GM18861 (cell line): ENCODE measurements at regions not wholly inside any gene's neighbourhood (a gene's known extent, or its start where the extent isn't known, plus 50 kb on each side); places are given as distances from the start of the nearest gene placed in this dataset.
"Not testable (repeated sequence)": the region's sequence is repeated elsewhere in the genome, so short reads cannot be mapped to it uniquely, and the experiment has no call there.

ENCODE experiments used
- ATAC-seq: cut with Tn5 transposase; IDR thresholded peaks from one replicate; pipeline ENCODE4 v1.9.1; 2021; ENCODE audit not compliant: unreplicated experiment

DNA sequence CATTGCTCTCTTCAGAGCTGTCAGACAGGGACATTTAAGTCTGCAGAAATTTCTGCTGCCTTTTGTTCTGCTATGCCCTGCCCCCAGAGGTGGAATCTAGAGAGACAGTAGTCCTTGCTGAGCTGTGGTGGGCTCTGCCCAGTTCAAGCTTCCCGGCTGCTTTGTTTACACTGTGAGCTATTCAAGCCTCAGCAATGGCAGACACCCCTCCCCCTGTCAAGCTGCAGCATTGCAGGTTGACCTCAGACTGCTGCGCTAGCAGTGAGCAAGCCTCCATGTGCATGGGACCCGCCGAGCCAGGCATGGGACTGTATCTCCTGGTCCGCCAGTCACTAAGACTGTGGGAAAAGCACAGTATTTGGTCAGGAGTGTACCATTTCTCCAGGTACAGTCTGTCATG, 53.6 kb upstream of the MAPK10 start:
- ATAC-seq, result not testable (repeated sequence)

DNA sequence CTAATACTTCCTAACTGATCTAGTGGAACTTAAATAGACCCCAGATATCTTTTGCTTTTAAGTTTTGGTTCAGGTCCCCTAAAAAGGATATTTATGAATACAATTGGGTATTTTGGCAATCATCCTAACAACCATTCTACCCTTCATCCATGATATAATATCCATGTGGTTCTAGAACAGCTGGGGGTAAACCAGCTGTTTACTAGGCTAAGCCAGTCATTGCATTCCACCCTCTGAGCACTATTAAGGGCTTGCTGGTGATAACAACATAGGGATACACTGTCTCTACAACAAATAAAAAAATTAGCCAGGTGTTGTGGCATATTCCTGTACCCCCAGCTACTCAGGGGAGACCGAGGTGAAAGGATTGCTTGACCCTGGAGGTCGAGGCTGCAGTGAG, 54.8 kb upstream of the MAPK10 start:
- ATAC-seq, result no peak

DNA sequence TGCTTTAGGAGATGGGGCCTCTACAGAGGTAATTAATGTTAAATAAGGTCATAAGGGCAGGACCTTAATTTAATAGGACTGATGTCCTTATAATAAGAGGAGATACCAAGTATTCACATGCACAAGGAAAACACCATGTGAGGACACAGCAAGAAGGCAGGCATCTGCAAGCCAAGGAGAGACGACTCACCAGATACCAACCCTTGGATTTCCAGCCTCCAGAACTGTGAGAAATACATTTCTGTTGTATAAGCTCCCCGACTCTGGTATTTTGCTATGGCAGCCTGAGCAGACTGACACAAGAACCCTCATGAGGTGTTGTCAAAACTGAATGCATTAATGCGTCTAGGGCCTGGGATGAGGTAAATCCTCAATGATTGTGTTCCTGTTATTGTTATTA, 56.2 kb upstream of the MAPK10 start:
- ATAC-seq, result no peak

DNA sequence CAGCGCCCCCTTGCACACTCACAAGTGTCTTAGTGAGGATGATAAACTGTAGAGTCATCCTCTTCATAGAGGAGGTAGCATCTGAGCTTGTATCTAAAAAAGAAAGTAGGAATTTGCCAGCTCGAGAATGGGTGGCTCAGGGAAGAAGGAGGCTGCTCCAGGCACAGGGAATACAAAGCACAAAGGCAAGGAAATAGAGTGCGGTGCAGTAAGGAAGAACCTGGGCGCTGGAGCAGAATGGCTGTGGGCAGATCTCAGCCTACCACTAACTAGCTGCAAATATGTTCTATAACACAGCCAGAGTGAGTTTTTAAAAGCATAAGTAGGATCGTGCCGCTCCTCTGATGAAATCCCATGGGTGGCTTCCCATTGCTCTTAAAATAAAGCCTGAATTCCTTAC, 61.6 kb upstream of the MAPK10 start:
- no peak for ATAC-seq

DNA sequence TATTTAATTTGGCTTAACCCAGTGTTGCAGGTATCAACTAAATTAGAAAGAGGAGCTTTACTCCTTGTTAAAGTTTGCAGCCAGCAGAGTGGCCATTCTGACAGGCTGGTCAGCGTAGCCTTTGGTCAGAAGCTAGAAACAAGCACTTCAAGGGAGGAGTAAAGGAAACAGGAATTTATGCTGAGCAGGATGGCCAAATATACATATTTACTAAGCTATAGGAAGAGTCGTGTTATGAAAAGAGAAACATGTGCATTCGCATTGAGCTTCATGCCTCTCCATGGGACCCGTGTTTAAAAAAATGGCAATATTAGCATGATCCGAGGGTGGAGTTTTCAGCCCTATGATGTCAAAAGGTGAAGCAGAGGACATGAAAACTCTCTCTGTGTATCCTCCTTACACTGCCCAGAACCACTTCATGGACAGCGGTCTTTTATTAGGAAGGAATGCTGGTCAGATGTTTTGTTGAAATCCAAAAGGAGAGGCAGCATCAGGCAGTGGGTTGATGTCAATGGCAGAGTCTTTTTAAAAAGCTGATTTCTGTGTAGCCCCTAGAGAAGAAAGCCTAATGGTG, 71.8 kb upstream of the MAPK10 start:
- ATAC-seq, result no peak

DNA sequence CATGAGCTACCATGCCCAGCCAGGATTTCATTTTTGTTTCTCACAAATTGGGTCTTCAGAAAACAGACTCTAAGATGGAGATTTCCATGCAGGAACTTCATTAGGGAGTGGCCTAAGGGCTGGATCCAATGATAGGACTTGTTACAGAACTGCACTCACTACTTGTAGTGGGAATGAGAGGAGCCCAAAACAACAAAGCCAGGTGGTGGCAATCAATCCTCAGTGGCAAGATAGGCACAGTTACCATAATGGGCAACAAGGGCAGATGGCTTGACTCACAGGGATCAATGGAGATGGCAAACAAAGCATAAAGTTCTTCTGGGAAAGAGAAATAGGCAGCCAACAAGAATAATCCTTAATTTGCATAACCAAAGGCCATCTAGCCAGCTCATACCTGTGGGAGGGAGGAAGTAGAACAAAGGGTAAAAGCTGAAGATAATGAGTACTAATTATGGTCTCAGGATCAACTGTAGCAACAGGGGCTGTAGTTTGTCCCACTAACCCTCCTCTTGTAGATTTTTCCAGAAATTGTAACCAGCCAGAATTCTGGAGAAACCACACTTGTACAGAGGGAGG, 72.8 kb upstream of the MAPK10 start:
- ATAC-seq, result no peak

DNA sequence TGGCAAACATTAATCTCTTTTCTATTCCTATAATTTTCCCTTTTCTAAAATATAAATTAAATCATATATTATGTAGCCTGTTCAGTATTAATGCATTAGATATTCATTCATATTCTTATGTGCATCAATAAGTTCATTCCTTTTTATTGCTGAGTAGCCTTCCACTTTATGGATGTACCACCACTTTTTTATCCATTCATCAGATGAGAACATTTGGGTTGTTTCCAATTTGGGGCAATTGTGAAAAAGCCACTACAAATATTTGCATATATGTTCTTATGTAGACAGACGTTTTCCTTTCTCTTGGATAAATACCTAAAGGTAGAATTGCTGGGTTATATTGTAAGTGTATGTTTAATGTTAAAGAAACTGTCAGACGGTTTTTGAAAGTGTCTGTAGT, 79.4 kb upstream of the MAPK10 start:
- ATAC-seq, result no peak

DNA sequence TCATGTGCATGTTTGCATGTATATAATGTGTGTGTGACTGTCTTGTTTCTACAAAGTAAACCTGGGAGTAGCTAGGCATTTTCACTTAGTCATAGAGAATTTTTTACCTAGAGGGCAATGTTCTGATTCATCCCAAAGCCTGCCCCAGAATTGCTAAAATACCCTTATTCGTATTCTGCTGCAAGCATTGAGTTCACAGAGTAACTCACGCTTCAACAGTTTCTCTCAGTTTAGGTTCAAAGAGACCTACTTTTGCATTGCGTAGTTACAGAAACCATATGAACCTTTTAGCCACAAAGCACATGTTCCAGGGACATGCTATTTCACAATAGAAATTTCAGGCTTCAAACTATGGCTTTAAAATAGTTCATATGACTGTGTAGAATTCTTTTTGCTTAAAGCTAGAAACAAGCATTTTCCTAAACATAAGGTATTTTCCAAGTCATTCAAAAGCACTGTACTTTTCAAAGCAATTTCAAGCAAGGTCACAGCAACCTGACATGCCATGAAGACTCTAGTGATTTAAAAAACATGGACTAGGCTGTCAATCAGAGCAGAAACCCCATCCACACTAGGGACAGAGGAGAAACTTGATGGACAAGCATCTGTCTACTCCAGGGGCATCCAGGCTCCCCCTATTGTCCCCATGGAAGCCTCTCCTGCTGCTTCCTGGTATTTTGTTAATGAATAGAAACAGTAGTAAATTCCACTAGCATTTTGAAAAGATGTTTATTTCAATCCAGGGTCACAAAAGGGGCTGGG, 81.5 kb upstream of the MAPK10 start:
- ATAC-seq, result no peak

DNA sequence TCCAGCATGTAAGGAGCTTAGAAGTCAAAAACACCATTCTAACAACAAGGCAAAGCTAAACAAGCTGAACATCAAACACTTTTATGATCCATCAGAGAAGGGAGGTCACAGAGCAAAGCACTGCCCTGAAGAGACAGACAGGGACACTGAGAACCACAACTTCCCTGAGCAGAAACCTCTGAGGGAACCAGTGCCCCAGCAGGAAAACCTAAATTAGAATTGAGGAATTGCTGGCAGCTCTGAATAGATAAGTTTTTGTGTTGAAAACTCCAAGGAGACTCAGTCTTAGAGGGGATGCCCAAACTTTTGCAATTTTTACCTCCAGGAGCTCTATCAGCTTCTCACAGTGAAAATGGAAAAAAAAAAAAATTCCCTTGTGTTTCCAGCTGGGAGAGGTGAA, 83.0 kb upstream of the MAPK10 start:
- ATAC-seq, result no peak

DNA sequence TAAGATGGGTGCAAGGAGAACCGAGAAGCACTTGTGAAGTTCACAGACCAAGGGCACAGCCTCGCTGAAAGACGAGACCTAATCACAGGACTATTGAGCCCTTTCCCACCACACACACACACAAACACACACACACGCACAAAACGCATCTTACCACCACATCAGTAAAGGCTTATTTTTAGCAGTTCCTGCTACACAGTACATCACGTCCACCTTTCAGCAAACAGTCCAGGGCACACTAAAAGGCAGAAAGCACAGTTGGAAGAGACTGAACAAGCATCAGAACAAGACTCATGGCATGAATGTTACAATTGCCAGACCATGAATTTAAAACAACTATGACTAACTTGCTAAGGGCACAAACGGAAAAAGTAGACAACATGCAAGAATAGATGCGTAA, 83.6 kb upstream of the MAPK10 start:
- ATAC-seq, result no peak

DNA sequence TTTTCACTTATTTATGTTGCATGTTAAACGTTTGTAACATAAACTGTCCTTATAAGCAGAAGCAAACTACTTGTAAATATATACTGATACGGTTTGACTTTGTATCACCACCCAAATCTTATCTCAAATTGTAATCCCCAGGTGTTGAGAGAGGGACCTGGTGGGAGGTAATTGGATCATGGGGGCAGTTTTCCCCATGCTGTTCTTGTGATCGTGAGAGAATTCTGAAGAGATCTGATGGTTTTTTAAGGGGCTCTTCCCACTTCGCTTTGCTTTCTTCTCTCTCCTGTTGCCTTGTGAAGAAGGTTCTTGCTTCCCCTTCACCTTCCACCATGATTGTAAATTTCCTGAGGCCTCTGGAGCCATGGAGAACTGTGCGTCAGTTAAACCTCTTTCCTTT, 87.1 kb upstream of the MAPK10 start:
- no peak for ATAC-seq

DNA sequence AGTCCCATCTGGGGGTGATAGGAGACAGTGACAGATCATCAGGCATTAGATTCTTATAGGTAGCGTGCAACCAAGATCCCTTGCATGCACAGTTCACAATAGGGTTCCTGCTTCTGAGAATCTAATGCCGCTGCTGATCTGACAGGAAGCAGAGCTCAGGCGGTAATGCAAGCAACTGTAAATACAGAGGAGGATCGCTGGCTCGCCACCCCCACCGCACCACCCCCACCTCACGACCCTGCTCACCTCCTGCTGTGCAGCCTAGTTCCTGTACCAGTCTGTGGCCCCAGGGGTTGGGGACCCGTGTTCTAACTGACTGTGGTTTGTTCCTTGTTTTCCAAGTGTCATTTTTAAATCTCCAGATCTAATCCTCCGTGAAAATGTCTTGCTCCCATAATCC, 89.0 kb upstream of the MAPK10 start:
- ATAC-seq, result no peak

DNA sequence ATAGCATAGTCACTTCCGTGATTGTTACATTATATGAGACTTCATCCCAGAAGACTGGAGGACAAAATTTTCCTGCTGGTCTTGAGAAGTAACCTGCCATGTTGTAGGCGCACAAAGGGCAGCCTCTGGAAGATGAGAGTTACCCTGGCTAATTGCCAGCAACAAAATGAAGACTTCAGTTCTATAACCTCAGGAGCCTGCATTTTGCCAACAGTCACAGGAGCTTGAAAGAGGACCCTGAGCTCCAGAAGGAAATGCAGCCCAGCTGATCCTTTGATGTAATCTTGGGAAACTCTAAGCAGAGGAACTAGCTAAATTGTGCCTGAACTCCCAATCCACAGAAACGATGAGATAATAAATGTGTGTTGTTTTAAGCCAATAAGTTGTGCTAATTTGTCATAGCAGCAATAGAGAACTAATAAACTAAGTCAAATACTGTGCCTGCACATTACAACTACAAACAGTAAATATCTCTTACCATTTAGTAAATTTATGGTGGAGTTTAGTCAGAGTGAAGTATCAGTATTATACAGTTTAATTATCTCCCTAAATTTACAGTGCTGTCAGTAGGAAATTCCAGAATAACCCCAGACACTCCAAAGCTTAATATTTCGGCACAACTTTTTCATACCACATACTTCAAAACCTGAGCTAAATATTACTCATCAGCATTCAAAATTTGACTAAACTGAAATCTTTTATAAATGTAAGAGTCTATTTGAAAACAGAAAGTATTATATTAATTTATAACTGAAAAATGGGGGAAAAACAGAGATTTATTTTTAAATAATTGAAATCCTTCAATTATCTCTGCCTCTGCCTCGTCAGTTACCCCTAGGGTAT, 90.1 kb upstream of the MAPK10 start:
- ATAC-seq, result no peak

DNA sequence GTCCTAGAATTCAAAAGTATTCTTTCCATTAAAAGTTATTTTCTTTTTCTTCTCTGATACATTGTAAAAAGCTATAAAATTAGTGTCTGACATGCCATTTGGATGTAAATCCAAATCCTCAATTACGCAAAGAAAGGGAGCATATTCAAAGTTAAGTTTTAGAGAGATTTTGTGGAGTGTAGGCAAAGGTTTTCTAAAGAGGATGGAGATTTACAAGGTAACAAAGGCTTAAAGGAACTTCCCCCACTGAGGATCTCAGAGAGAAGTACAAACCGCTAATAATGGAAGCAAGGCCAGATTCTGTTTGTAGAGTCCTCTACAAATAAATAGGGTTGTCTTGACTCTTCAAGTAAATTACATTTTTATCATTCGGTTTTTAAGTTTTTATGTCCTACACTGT, 91.0 kb upstream of the MAPK10 start:
- no peak for ATAC-seq

DNA sequence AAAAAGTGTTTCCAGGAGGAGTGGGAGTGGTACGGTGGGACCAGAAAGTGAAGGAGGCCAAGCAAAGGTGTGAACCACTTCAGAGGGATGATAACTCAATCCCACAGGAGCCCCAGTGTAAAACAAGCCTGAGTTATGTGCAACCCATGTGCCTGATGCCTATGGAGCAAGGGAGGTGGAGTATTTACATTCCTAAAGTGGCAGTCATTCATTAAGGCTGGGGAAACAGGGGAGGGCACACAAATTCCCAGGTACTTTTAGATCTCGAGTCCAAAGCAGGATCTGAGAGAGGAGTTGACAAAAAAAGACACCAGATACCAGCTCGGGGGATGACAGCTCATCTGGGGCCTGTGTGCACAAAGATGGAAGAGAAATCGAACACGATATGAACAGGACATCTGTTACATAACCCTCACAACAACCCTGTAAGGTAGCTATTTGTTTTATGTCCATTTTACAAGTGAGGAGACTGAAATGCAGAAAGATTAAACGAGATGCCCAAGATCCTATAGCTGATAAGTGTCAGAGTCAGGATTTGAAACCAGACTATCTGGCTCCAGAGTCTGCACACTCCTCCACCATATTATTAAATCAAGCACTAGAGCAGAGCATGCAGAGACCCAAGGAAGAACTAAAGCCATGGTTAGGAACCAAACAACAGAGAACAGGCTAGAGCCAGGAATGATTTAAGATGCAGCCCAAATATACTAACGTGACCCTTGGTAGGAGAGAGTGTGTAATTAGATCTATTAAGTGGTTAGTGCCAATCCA, 91.9 kb upstream of the MAPK10 start:
- ATAC-seq, result no peak

DNA sequence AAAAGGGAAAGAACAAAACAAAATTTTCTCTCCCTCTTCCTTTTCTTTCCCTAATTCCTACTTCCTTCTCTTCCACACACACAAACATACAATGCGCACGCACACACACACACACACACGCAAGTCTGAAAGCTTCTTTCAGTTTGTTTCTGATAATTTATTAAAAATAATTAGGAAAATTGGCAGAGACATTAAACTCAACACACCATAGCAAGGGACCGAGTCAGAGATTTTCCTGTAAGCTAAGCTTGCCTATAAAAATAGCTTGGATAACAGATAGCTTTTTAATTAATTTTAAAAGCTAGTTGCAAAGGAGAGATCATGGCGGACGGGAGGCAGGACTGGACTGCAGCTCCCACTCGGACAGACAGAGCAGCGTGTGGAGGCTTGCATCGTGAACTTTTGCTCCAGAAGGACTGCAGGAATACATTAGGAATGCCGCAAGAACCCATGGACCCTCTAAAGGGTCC, 92.6 kb upstream of the MAPK10 start:
- no peak for ATAC-seq

DNA sequence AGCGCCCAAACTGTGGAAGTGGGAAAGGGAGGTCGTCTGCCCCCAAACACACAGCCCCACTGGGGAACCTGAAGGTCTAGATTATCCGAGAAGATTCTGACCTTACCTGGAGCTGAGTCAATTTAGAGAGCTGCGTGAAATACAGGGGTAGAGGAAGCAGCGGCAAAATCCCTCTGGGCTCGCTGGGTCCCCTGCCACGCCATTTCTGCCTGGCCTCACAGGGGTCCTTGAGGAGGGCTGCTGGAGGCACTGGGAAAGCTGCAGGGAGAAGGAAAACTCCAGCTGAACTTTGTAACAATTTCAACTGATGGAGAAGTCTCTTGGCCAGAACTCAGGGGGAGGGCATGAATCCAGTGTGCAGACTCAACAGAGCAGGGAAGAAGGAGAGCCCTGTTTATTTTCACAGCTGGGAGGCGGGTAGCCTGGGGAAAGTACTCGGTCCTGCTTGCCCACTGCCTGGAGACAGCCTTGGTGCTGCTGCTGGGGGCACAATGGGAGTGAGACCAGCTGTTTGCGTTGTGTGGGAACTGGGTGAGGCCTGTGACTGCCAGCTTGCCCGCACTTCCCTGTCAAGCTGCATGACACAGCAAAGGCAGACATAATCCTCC, 93.2 kb upstream of the MAPK10 start:
- ATAC-seq, result no peak

DNA sequence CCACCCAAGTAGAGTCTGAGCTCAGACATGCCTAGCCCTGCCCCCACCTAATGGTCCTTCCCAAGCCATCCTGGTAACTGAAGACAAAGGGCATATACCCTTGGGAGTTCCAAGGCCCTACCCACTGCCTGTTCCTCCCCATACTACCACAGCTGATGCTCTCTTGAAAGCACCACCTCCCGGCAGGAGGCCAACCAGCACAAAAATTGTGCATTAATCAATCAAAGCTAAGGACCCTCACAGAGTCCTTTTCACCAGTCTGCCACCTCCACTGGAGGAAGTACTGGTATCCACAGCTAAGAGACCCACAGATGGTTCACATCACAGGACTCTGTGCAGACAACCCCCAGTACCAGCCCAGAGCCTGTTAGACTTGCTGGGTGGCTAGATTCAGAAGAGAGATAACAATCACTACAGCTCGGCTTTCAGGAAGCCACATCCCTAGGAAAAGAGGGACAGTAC, 93.8 kb upstream of the MAPK10 start:
- ATAC-seq, result not testable (repeated sequence)

DNA sequence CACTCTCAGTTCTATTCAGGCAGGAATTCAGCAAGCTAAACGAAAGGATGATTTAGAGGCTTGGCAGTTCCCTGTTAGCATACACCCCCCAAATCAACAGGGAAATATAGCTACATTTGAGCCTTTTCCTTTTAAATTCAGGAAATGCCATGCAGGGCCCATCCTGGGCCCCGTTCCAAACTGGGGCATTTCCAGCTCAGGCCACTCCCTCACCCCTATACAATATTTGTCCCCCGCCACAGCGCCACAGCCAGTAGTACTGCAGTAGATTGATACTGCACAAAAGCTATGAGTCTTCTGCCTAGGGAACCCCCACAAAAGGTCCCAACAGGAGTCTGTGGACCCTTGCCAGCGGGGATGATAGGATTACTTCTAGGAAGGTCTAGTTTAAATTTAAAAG, 102.0 kb upstream of the MAPK10 start:
- no peak for ATAC-seq

DNA sequence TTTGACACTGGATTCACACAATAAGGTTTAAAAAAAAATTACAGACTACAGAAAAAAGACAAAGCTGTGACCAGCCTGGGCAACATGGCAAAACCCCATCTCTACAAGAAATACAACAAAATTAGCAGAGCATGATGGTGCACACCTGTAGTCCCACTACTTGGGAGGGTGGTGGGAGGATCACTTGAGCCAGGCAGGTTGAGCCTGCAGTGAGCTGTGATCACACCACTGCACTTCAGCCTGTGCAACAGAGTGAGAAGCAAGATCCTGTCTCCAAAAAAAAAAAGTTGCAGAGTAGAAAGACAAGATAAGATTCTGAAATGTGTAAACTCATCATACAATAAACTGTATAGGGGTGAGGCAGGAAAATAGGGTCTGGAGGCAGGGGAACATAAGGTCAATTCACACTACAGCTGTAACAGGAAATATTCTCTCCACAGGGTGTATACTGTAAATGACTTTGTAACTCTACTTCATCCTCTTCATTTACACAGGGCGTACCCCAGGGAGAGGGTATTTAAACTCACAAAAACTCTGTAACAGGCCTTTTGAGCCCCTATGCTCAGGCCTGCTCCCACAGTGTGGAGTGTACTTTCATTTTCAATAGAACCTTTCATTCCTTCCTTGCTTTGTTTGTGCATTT, 112.6 kb upstream of the MAPK10 start:
- no peak for ATAC-seq
